ENCODE measurements at regions not wholly inside any gene's neighbourhood (a gene's known extent, or its start where the extent isn't known, plus 50 kb on each side); places are given as distances from the start of the nearest gene placed in this dataset.

DNA sequence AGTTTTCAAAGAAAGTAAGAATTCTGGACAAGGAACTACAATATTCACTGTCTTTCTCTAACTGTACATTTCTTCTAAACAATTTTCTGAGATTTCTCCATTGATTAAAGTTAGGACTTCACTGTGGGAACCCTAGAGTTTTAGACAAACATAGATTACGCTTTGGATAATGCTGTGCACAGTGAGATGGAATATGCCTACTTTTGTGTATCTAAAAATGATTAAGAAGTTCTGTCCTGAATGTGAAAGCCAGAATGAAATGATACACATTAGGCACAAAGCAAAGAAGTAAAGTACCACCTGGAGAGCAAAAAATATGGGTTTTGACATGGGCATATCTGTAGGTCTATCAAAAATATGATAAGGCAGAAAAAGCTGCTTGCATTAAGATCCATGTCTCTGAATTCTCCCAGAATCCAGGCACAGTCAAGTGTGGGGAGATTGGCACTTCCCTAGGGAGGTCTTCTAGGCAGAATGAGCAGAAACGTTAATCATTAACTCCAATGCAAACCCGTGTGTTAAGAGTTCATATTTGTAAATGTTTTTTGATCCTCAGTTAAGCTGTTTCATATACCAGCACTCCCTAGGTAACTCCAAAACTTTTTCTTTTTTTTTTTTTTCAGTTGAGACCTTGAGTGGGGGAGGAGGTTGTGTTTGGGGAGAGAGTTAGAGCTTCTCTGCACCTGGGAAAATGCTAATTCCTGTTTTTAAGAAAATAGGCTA lies 467.1 kb downstream of the LMO4 start:
- H3K4me3 ChIP-seq (ENCODE audit: low read depth, low read length), result no peak overlapping the region
- TF ChIP-seq, protein P1, sequence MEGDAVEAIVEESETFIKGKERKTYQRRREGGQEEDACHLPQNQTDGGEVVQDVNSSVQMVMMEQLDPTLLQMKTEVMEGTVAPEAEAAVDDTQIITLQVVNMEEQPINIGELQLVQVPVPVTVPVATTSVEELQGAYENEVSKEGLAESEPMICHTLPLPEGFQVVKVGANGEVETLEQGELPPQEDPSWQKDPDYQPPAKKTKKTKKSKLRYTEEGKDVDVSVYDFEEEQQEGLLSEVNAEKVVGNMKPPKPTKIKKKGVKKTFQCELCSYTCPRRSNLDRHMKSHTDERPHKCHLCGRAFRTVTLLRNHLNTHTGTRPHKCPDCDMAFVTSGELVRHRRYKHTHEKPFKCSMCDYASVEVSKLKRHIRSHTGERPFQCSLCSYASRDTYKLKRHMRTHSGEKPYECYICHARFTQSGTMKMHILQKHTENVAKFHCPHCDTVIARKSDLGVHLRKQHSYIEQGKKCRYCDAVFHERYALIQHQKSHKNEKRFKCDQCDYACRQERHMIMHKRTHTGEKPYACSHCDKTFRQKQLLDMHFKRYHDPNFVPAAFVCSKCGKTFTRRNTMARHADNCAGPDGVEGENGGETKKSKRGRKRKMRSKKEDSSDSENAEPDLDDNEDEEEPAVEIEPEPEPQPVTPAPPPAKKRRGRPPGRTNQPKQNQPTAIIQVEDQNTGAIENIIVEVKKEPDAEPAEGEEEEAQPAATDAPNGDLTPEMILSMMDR (IDR thresholded peaks at IDR 0.05; ENCODE audit: insufficient read depth, low read depth, low read length, missing control alignments), result no peak

DNA sequence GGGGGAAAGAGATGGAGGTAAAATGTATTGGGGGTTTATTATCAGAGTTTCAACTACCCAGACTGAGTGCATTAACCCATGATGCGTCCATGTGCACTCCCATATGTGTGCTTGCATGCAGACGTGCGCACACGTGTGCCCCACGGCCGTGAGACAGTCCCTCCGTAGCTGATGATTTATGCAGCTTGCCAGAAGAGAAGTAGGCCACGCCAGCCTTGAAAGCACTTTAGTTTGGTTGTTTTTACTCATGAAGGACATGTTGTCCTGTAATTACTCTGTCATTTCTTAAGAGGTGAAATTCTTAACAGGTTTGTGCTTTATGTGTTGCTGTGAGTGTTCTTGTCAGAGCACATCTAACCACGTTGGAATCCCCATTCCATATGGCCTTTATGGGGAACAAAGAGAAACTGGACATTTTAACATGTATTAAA lies 467.8 kb downstream of the LMO4 start:
- no peak overlapping the region for H3K4me3 ChIP-seq (ENCODE audit: low read depth, low read length)
- DNase-seq (ENCODE audit: low read depth), result no peak
- TF ChIP-seq, protein P1 (IDR thresholded peaks at IDR 0.05; ENCODE audit: insufficient read depth, low read depth, low read length, missing control alignments), result no peak

More for the DNA sequence above, 467.1 kb downstream of the LMO4 start:
- DNase-seq (ENCODE audit: low read depth), result no peak

DNA sequence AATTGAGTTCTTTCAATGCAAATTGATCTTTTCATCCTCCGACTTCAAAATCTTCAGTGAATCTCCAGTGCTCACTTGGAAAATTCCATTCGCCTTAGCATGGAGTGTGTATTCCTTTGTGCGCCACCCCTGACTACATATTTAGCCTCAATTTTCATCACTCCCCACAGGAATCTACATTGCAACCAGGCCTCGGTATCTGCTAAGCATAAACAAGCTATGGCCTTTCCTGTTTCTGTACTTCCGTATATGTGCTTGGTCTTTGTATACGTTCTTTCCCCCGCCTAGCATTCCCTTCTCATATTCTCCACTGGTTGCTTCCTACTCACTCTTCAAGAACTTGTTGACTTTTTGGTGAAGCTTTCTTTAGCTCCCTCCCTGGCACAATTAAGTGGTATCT lies 470.8 kb downstream of the LMO4 start:
- DNase-seq (ENCODE audit: low read depth), result no peak
- TF ChIP-seq, protein P1 (IDR thresholded peaks at IDR 0.05; ENCODE audit: insufficient read depth, low read depth, low read length, missing control alignments), result no peak
- no peak overlapping the region for H3K4me3 ChIP-seq (ENCODE audit: low read depth, low read length)

DNA sequence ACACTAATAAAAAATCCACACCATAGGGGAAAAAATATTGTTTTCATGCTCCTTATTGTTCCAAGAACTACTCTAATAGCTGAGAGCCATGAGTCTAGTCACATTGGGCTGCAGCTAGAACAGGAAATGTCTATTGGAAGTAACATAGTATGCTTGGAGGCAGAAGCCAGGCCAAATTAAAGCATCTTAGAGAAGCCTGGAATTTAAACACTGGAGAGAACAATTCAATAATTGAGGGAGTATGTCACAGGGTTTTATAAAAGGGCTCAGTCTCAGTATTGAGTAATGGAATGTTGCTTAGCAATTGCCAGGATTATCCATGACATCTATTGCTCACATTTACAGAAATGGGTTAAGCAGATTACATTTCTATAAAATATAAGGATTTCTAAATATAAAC lies 471.3 kb downstream of the LMO4 start:
- H3K4me3 ChIP-seq (ENCODE audit: low read depth, low read length), result no peak overlapping the region
- TF ChIP-seq, protein P1 (IDR thresholded peaks at IDR 0.05; ENCODE audit: insufficient read depth, low read depth, low read length, missing control alignments), result no peak

DNA sequence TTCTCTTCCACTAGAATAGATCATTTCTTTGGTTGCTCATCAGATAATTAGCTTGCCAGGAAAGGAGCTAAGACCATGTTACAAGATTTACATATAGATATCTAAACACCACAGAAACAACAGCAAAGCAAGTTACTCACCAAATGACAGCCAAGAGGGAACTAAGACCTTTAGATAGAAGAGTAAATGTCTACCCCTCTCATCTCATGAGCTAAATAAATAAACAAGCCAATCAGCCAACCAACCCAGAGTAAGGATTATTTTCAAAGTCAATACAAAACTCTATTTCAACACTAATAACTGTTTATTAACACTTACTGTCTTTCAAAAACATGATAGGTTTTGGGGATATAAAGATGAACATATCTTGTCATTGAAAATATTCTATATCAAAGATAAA lies 474.7 kb downstream of the LMO4 start:
- TF ChIP-seq, protein P1 (IDR thresholded peaks at IDR 0.05; ENCODE audit: insufficient read depth, low read depth, low read length, missing control alignments), result no peak
- no peak overlapping the region for H3K4me3 ChIP-seq (ENCODE audit: low read depth, low read length)
- no peak for DNase-seq (ENCODE audit: low read depth)

More for the DNA sequence above, 471.3 kb downstream of the LMO4 start:
- no peak for DNase-seq (ENCODE audit: low read depth)

DNA sequence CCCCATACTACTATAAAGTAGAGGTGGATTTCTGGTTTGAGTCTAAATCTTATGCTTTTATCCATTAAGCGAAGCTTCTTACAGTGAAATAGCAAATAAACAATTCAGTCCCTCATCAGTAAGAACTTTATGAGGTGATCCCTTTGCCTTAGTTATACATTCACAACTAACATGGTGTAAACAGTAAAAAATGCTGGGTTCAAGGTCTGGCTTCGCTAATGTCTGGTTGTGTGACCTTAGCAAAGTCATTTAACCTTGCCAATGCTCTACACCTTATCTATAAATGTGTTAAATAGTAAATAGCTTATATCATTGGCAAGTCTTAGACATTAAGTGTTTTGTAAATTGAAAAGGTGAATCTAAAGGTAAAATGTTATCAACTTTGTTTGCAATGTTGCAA lies 475.4 kb downstream of the LMO4 start:
- no peak for DNase-seq (ENCODE audit: low read depth)
- TF ChIP-seq, protein P1 (IDR thresholded peaks at IDR 0.05; ENCODE audit: insufficient read depth, low read depth, low read length, missing control alignments), result no peak
- no peak overlapping the region for H3K4me3 ChIP-seq (ENCODE audit: low read depth, low read length)
